DND-41 (cell line): ENCODE measurements at regions not wholly inside any gene's neighbourhood (a gene's known extent, or its start where the extent isn't known, plus 50 kb on each side); places are given as distances from the start of the nearest gene placed in this dataset.

Experiments
- ATAC-seq: fragments of 200-7000 bp; cut with Tn5 transposase; 3 replicates; pipeline ENCODE4 v1.9.1; 2021; ENCODE audit warnings: low read depth; ENCODE audit not compliant: insufficient read depth
- DNase-seq: peaks from one replicate; pipeline ENCODE4 v3.0.0-alpha.2; 2020
- H2AFZ ChIP-seq: 2 replicates; pipeline ENCODE4 v1.6.0; 2012; ENCODE audit warnings: low read depth, low read length
- H3K27ac ChIP-seq: 2 replicates; pipeline ENCODE4 v1.5.1; 2012; ENCODE audit warnings: low read length, inconsistent platforms
- H3K27me3 ChIP-seq: fragments of 200-600 bp; sonication (generic); 2 replicates; pipeline ENCODE4 v1.6.0; 2012; ENCODE audit warnings: low read length, mild to moderate bottlenecking, inconsistent platforms; ENCODE audit not compliant: insufficient read depth, poor library complexity
- H3K36me3 ChIP-seq: 2 replicates; pipeline ENCODE4 v1.5.1; 2012; ENCODE audit warnings: low read length, inconsistent platforms; ENCODE audit not compliant: insufficient read depth
- H3K4me1 ChIP-seq: 2 replicates; pipeline ENCODE4 v1.5.1; 2012; ENCODE audit warnings: mild to moderate bottlenecking, low read length; ENCODE audit not compliant: insufficient read depth
- H3K4me2 ChIP-seq: 2 replicates; pipeline ENCODE4 v1.6.0; 2012; ENCODE audit warnings: mild to moderate bottlenecking, moderate library complexity, low read length, inconsistent platforms; ENCODE audit not compliant: insufficient read depth
- H3K4me3 ChIP-seq, 2 experiments: fragments of 200-600 bp in 1 of 2; shearing (Covaris generic) in 1 of 2; 2 replicates each; pipeline ENCODE4 v1.5.1; 2012 to 2016; ENCODE audit warnings: inconsistent platforms in 2 of 2, low read length in 2 of 2, mild to moderate bottlenecking in 2 of 2, low read depth in 1 of 2, moderate library complexity in 1 of 2
- H3K79me2 ChIP-seq: 2 replicates; pipeline ENCODE4 v1.6.0; 2012; ENCODE audit warnings: low read length, inconsistent platforms; ENCODE audit not compliant: insufficient read depth
- H3K9ac ChIP-seq: 2 replicates; pipeline ENCODE4 v1.6.0; 2012; ENCODE audit warnings: low read depth, mild to moderate bottlenecking, inconsistent platforms, low read length, moderate library complexity
- H3K9me3 ChIP-seq: 2 replicates; pipeline ENCODE4 v1.5.1; 2012; ENCODE audit warnings: low read length, moderate library complexity, mild to moderate bottlenecking, inconsistent platforms; ENCODE audit not compliant: insufficient read depth, severe bottlenecking
- H4K20me1 ChIP-seq: 2 replicates; pipeline ENCODE4 v1.6.0; 2012; ENCODE audit warnings: low read length; ENCODE audit not compliant: insufficient read depth
- CTCF ChIP-seq: IDR thresholded peaks from 2 replicates; pipeline ENCODE4 v1.5.1; 2012; ENCODE audit warnings: borderline replicate concordance, low read length, moderate library complexity, mild to moderate bottlenecking; ENCODE audit not compliant: poor library complexity, severe bottlenecking; ENCODE audit errors: extremely low read depth
- EZH2 ChIP-seq: IDR thresholded peaks from 3 replicates; pipeline ENCODE4 v1.6.1; 2012; ENCODE audit warnings: borderline replicate concordance, low read depth, mild to moderate bottlenecking, moderate library complexity, low read length, inconsistent platforms; ENCODE audit not compliant: severe bottlenecking

GRCh38 chr16:79665970-79666369 is 65.4 kb upstream of the MAF start:
- Histone ChIP-seq H3K4me3 (no peak overlapping the region), H3K79me2 (no peaks in the 10 kb centered on the region), H4K20me1 (no peaks in the 10 kb centered on the region), H3K9ac (no peak overlapping the region), H3K27me3 (peaks cover 5% of the 10 kb centered on the region), H3K4me2 (no peak overlapping the region), H3K4me1 (no peaks in the 10 kb centered on the region), H3K27ac (no peak overlapping the region), H2AFZ (no peak overlapping the region), H3K9me3 (no peaks in the 10 kb centered on the region), H3K36me3 (no peaks in the 10 kb centered on the region)
- DNase-seq (no peak), ATAC-seq (no peak)
- TF ChIP-seq CTCF (no peak), EZH2 (no peak)

GRCh38 chr16:79664407-79664806 is 63.9 kb upstream of the MAF start:
- H3K9me3 ChIP-seq, result no peaks in the 10 kb centered on the region
- no peak overlapping the region for H3K4me2 ChIP-seq
- H3K4me1 ChIP-seq, result no peaks in the 10 kb centered on the region
- no peak overlapping the region for H2AFZ ChIP-seq
- no peak for DNase-seq
- no peak overlapping the region for H3K27ac ChIP-seq
- H3K79me2 ChIP-seq, result no peaks in the 10 kb centered on the region
- no peak overlapping the region for H3K9ac ChIP-seq
- TF ChIP-seq EZH2 (no peak), CTCF (no peak)
- ATAC-seq, result no peak
- no peaks in the 10 kb centered on the region for H3K36me3 ChIP-seq
- no peaks in the 10 kb centered on the region for H4K20me1 ChIP-seq
- no peak overlapping the region for H3K4me3 ChIP-seq
- H3K27me3 ChIP-seq, result peaks cover 5% of the 10 kb centered on the region

DNA sequence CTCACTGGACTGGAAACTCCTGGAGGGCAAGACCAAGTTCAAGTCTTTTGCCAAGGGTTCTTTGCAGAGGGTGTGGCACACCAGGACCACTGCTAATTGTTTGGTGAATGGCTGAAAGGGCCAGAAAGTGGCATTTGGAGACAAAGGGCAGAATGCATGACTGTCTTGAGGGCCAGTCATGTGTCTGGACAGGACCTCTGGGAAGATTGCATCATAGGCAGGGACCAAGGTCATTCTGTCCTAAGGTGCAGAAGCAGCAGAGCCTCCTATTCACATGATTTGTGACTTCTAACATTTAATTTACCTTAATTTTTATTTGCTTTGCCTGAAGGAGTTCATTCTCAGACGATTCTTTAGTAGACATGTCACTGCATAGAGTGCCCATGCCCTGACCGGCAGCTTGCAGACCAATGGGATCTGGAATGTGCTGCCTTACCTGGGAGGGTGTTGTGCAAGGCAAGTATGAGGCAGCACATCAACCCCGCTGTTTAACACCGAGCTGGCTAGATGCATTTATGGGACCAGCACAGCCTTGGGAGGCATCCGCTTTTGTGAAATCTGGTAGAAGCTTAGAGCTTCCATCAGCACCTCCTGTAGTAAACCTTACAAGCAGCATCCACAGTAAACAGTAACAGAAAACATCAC is 62.3 kb upstream of the MAF start:
- no peaks in the 10 kb centered on the region for H3K9me3 ChIP-seq
- no peaks in the 10 kb centered on the region for H3K4me1 ChIP-seq
- no peak overlapping the region for H3K4me3 ChIP-seq
- H2AFZ ChIP-seq, result no peak overlapping the region
- no peak for ATAC-seq
- no peak overlapping the region for H3K4me2 ChIP-seq
- H3K79me2 ChIP-seq, result no peaks in the 10 kb centered on the region
- H3K27ac ChIP-seq, result no peak overlapping the region
- no peak for DNase-seq
- TF ChIP-seq CTCF, result no peak
- TF ChIP-seq EZH2, result no peak
- H3K9ac ChIP-seq, result no peak overlapping the region
- no peaks in the 10 kb centered on the region for H3K36me3 ChIP-seq
- no peaks in the 10 kb centered on the region for H4K20me1 ChIP-seq
- peaks cover 5% of the 10 kb centered on the region for H3K27me3 ChIP-seq

DNA sequence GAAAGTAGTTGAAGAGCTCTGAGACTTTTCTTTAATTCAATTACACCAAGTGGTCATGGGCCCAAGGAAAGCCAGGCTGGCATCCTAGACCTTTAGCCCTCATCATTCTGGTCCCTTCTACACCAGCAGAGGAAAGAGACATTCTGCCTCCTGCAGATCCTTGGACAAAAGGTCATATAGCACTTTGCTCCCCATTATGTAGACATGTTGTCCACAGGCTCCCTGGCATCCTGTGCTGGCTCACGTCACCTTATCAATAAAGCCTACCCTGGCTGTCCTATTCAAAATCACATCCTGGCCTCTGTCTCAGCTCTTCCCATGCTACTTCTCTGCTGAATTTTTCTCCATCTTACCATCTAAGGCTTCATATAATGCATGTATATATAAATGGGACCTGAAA is 61.6 kb upstream of the MAF start:
- no peak for DNase-seq
- H3K79me2 ChIP-seq, result no peaks in the 10 kb centered on the region

More for the DNA sequence above, 61.6 kb upstream of the MAF start:
- no peaks in the 10 kb centered on the region for H3K4me1 ChIP-seq
- H3K9me3 ChIP-seq, result no peaks in the 10 kb centered on the region
- no peaks in the 10 kb centered on the region for H3K36me3 ChIP-seq
- no peak overlapping the region for H3K27ac ChIP-seq
- no peak overlapping the region for H3K4me3 ChIP-seq
- no peak overlapping the region for H3K9ac ChIP-seq
- H3K4me2 ChIP-seq, result no peak overlapping the region
- H2AFZ ChIP-seq, result no peak overlapping the region
- TF ChIP-seq CTCF (no peak), EZH2 (no peak)
- H4K20me1 ChIP-seq, result no peaks in the 10 kb centered on the region
- peaks cover 5% of the 10 kb centered on the region for H3K27me3 ChIP-seq
- no peak for ATAC-seq
